Mesothelial cell of epicardium (in vitro differentiated cells): ENCODE measurements at regions not wholly inside any gene's neighbourhood (a gene's known extent, or its start where the extent isn't known, plus 50 kb on each side); places are given as distances from the start of the nearest gene placed in this dataset.

Experiments used
- DNase-seq, 2 experiments: peaks; one replicate each; pipeline ENCODE4 v3.0.0; 2021; ENCODE audit warnings: low spot score in 2 of 2; ENCODE audit not compliant: unreplicated experiment in 2 of 2
- H3K27ac Mint-ChIP-seq: 2 replicates; pipeline ENCODE4 v1.8.0; 2021; ENCODE audit warnings: mixed read lengths
- H3K27me3 Mint-ChIP-seq: 2 replicates; pipeline ENCODE4 v1.8.0; 2021; ENCODE audit warnings: low read depth, mixed read lengths
- H3K36me3 Mint-ChIP-seq: 2 replicates; pipeline ENCODE4 v1.8.0; 2021; ENCODE audit warnings: mixed read lengths
- H3K4me1 Mint-ChIP-seq: 2 replicates; pipeline ENCODE4 v1.8.0; 2021; ENCODE audit warnings: mixed read lengths
- H3K4me3 Mint-ChIP-seq: 2 replicates; pipeline ENCODE4 v1.8.0; 2021; ENCODE audit warnings: mild to moderate bottlenecking, moderate library complexity, mixed read lengths
- H3K9me3 Mint-ChIP-seq: 2 replicates; pipeline ENCODE4 v1.8.0; 2021; ENCODE audit warnings: mixed read lengths
- TF ChIP-seq, protein P1 (sequence below): fragments of 200-600 bp; sonication (generic); IDR thresholded peaks from one replicate; pipeline ENCODE4 v1.5.0; 2021; ENCODE audit warnings: antibody characterized with exemption; ENCODE audit not compliant: unreplicated experiment

DNA sequence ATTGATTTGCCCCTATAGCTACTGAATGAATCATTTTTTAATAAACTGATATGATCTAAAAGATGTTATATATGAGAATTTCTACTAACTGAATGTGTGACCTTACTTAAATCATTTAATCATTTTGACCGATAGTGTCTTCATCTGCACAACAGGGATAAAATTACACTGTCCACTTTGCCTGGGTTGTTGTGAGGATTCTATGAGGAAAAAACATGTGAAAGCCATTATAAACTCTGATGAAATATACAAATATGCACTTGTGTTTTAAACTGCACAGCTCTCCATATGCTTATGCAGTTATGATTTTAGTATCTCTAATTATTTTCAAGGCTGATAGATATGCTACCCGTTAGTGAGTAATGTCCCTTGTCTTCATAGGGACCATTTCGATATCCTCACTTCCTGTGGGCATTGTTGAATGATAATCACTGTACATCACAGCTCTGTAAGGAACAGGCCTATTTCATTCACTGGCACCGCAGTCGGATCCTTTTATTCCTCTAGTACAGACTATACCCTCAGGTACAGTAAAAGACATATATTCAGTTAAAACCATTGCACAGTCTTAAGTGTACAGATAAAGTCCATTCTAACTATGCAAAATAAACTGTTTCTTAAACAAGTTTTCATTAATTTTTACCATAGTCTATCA is 88.7 kb upstream of the RAP1B start:
- Mint-ChIP-seq H3K27me3 (no peaks in the 10 kb centered on the region), H3K27ac (peak overlapping the region; percentile 44), H3K36me3 (no peaks in the 10 kb centered on the region), H3K9me3 (no peaks in the 10 kb centered on the region), H3K4me1 (peaks cover 18% of the 10 kb centered on the region), H3K4me3 (no peak overlapping the region)
- TF ChIP-seq, protein P1, sequence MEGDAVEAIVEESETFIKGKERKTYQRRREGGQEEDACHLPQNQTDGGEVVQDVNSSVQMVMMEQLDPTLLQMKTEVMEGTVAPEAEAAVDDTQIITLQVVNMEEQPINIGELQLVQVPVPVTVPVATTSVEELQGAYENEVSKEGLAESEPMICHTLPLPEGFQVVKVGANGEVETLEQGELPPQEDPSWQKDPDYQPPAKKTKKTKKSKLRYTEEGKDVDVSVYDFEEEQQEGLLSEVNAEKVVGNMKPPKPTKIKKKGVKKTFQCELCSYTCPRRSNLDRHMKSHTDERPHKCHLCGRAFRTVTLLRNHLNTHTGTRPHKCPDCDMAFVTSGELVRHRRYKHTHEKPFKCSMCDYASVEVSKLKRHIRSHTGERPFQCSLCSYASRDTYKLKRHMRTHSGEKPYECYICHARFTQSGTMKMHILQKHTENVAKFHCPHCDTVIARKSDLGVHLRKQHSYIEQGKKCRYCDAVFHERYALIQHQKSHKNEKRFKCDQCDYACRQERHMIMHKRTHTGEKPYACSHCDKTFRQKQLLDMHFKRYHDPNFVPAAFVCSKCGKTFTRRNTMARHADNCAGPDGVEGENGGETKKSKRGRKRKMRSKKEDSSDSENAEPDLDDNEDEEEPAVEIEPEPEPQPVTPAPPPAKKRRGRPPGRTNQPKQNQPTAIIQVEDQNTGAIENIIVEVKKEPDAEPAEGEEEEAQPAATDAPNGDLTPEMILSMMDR, result no peak
- DNase-seq, result no peak

DNA sequence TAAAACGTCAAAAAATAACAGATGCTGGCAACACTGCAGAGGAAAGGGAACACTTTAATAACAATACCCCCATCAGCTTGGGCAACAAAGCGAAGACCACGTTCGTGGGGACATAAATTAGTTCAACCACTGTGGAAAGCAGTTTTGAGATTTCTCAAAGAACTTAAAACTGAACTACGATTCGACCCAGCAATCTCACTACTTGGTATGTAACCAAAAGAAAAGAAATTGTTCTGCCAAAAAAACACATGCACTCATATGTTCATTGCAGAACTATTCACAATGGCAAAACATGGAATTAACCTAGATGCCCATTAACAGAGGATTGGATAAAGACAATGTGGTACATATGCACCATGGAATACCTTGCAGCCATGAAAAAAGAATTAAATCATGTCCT is 81.2 kb upstream of the RAP1B start:
- DNase-seq, result no peak
- H3K4me3 Mint-ChIP-seq, result no peak overlapping the region
- H3K36me3 Mint-ChIP-seq, result no peaks in the 10 kb centered on the region
- no peaks in the 10 kb centered on the region for H3K27me3 Mint-ChIP-seq
- no peak overlapping the region for H3K27ac Mint-ChIP-seq
- TF ChIP-seq, protein P1, result no peak
- H3K9me3 Mint-ChIP-seq, result peaks cover 5% of the 10 kb centered on the region
- peaks cover 8% of the 10 kb centered on the region for H3K4me1 Mint-ChIP-seq

DNA sequence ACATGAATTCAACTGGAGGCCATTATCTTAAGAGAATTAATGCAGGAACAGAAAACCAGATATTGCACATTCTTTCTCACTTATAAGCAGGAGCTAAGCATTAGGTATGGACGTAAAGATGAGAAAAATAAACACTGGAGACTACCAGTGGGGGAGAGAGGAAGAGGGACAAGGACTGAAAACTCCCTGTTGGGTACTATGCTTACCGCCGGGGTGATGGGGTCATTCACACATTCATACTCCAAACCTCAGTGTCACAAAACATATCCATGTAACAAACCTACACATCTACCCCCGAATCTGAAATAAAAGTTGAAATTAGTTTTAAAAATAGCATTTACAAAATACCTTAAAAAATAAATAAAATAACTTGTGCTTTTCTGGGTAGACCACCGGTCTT is 80.8 kb upstream of the RAP1B start:
- Mint-ChIP-seq H3K4me1 (peaks cover 8% of the 10 kb centered on the region), H3K36me3 (no peaks in the 10 kb centered on the region), H3K27me3 (no peaks in the 10 kb centered on the region), H3K4me3 (no peak overlapping the region), H3K27ac (no peak overlapping the region), H3K9me3 (peaks cover 5% of the 10 kb centered on the region)
- TF ChIP-seq, protein P1, result no peak
- no peak for DNase-seq

DNA sequence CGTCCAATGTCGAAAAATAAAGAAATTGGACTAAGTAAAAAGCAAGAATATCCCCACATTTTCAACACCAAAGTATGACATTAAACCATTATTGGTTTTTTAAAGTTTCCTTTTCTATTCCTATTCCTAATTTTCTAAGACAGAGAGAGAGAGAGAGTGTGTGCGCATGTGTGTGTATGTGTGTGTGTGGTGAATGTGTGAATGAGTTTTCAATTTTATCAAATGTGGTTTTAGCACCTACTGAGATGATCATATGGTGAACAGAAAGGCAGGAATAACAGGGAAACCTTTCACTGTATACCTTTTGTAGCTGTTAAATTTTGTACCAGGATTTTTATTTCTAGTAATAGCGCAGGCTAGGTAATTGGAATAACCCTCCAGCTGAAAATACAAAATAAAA is 80.4 kb upstream of the RAP1B start:
- H3K27ac Mint-ChIP-seq, result no peak overlapping the region
- H3K4me3 Mint-ChIP-seq, result no peak overlapping the region
- TF ChIP-seq, protein P1, result no peak
- no peak for DNase-seq
- H3K36me3 Mint-ChIP-seq, result no peaks in the 10 kb centered on the region
- peaks cover 8% of the 10 kb centered on the region for H3K4me1 Mint-ChIP-seq
- no peaks in the 10 kb centered on the region for H3K27me3 Mint-ChIP-seq
- H3K9me3 Mint-ChIP-seq, result peaks cover 5% of the 10 kb centered on the region

DNA sequence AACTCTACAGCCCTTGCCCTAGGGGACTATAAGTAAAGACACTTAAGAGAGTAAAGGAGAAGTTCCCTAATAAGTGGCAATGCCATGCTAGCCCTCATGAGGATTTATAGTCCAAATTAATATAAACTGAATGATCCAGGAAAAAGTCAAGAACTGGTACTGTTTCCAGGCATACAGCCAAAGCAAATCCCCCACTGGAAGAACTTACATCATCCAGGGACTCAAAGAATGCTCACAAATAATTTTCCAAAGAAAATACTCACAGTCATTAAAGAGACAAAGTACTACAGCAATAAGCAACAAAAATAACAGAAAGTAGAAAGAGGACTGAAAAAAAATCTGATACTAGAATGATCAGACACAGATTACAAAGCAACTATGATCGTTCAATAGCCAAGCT is 79.7 kb upstream of the RAP1B start:
- Mint-ChIP-seq H3K27me3 (no peaks in the 10 kb centered on the region), H3K27ac (peak overlapping the region; percentile 1), H3K4me3 (no peak overlapping the region), H3K4me1 (peaks cover 8% of the 10 kb centered on the region), H3K36me3 (no peaks in the 10 kb centered on the region), H3K9me3 (peaks cover 5% of the 10 kb centered on the region)
- TF ChIP-seq, protein P1, result no peak
- no peak for DNase-seq
